GM18499 (cell line): ENCODE measurements at regions not wholly inside any gene's neighbourhood (a gene's known extent, or its start where the extent isn't known, plus 50 kb on each side); places are given as distances from the start of the nearest gene placed in this dataset.
"Not testable (repeated sequence)": the region's sequence is repeated elsewhere in the genome, so short reads cannot be mapped to it uniquely, and the experiment has no call there.

ENCODE experiments used
- ATAC-seq: cut with Tn5 transposase; IDR thresholded peaks from one replicate; pipeline ENCODE4 v1.9.1; 2021; ENCODE audit warnings: moderate number of reproducible peaks; ENCODE audit not compliant: insufficient read depth, unreplicated experiment

- no peak for ATAC-seq
These were observed 398.0 kb downstream of the CPS1 start for GRCh38 chr2:210954386-210954907.

- no peak for ATAC-seq
These were observed 399.2 kb downstream of the CPS1 start for GRCh38 chr2:210955591-210955990.

- no peak for ATAC-seq
These were observed 399.7 kb downstream of the CPS1 start for GRCh38 chr2:210956101-210956500.

- ATAC-seq: no peak
These were observed 404.9 kb downstream of the CPS1 start for GRCh38 chr2:210961249-210961648.

GRCh38 chr2:210963386-210963785 lies 407.0 kb downstream of the CPS1 start:
- ATAC-seq: no peak

- no peak for ATAC-seq
These were observed 407.9 kb downstream of the CPS1 start for GRCh38 chr2:210964141-210964764.

- no peak for ATAC-seq
These were observed 409.1 kb downstream of the CPS1 start for GRCh38 chr2:210965472-210965871.

- ATAC-seq: no peak
These were observed 409.9 kb downstream of the CPS1 start for GRCh38 chr2:210966330-210966729.

GRCh38 chr2:210971431-210971830 lies 415.0 kb downstream of the CPS1 start:
- ATAC-seq: no peak

- not testable (repeated sequence) for ATAC-seq
These were observed 430.4 kb downstream of the CPS1 start for GRCh38 chr2:210986806-210987205.

GRCh38 chr2:210991107-210991506 lies 434.7 kb downstream of the CPS1 start:
- ATAC-seq: no peak

GRCh38 chr2:210994104-210994503 lies 437.7 kb downstream of the CPS1 start:
- no peak for ATAC-seq

- ATAC-seq: no peak
These were observed 441.0 kb downstream of the CPS1 start for GRCh38 chr2:210997373-210997772.

- ATAC-seq: no peak
These were observed 441.9 kb downstream of the CPS1 start for GRCh38 chr2:210998334-210998733.

- no peak for ATAC-seq
These were observed 458.0 kb downstream of the CPS1 start for GRCh38 chr2:211014376-211014775.

GRCh38 chr2:211014906-211015305 lies 458.5 kb downstream of the CPS1 start:
- ATAC-seq: no peak

GRCh38 chr2:211025089-211025488 lies 468.7 kb downstream of the CPS1 start:
- not testable (repeated sequence) for ATAC-seq

- ATAC-seq: no peak
These were observed 469.7 kb downstream of the CPS1 start for GRCh38 chr2:211026109-211026508.

- ATAC-seq: no peak
These were observed 471.6 kb downstream of the CPS1 start for GRCh38 chr2:211027976-211028375.

- no peak for ATAC-seq
These were observed 477.4 kb downstream of the CPS1 start for GRCh38 chr2:211033765-211034164.

- ATAC-seq: no peak
These were observed 479.3 kb downstream of the CPS1 start for GRCh38 chr2:211035548-211036185.

- no peak for ATAC-seq
These were observed 488.6 kb downstream of the CPS1 start for GRCh38 chr2:211045025-211045424.
